Upper lobe of right lung (tissue), 1 donor: ENCODE measurements at regions not wholly inside any gene's neighbourhood (a gene's known extent, or its start where the extent isn't known, plus 50 kb on each side); places are given as distances from the start of the nearest gene placed in this dataset.

Experiments used
- ATAC-seq: fragments of 200-7000 bp; cut with Tn5 transposase; one replicate; pipeline ENCODE4 v1.9.1; 2020; ENCODE audit warnings: mild to moderate bottlenecking, moderate library complexity
- DNase-seq: peaks from one replicate; pipeline ENCODE4 v3.0.0-alpha.2; 2020
- H3K27ac ChIP-seq: fragments of 200-600 bp; one replicate; pipeline ENCODE4 v1.8.0; 2022
- H3K27me3 ChIP-seq: fragments of 200-600 bp; one replicate; pipeline ENCODE4 v1.8.0; 2022; ENCODE audit warnings: mild to moderate bottlenecking
- H3K36me3 ChIP-seq: fragments of 200-600 bp; one replicate; pipeline ENCODE4 v1.8.0; 2022
- H3K4me1 ChIP-seq: fragments of 200-600 bp; one replicate; pipeline ENCODE4 v1.8.0; 2022
- H3K4me3 ChIP-seq: fragments of 200-600 bp; one replicate; pipeline ENCODE4 v1.8.0; 2022; ENCODE audit warnings: mild to moderate bottlenecking
- H3K9me3 ChIP-seq: fragments of 200-600 bp; one replicate; pipeline ENCODE4 v1.8.0; 2022
- intact Hi-C: fragments of 100-400 bp; cut with DNase I; formaldehyde crosslinking; loops from one replicate; pipeline ENCODE4 v1.11.0; 2022
- TF ChIP-seq, protein P1 (sequence below): fragments of 200-600 bp; IDR thresholded peaks from one replicate; pipeline ENCODE4 v1.8.0; 2022; ENCODE audit warnings: antibody characterized with exemption
- donor health status: DM: no; HTN: yes; CAD: no; lungs with severe emphysema.

DNA sequence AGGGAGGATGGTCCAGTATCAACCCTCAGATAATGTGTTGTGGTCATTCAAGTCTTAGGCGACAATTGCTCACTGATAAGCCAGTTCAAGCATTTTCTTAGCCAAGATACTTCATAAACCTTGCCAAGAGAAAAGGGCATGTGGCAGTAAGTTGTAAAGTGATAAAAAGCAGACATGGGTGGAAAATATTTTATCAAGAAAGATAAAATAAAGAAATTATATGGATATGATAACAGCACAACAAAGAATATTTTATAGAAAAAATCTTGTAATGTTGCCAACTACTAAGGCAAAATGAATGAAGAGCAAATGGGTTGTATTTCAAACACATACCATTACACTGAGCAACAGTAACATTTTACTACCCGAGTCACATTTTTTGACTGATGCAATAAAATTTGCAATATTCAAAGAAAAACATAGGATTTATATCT, 217.4 kb upstream of the PITX2 start:
- intact Hi-C loops: no loop called here
- no peak overlapping the region for H3K4me3 ChIP-seq

DNA sequence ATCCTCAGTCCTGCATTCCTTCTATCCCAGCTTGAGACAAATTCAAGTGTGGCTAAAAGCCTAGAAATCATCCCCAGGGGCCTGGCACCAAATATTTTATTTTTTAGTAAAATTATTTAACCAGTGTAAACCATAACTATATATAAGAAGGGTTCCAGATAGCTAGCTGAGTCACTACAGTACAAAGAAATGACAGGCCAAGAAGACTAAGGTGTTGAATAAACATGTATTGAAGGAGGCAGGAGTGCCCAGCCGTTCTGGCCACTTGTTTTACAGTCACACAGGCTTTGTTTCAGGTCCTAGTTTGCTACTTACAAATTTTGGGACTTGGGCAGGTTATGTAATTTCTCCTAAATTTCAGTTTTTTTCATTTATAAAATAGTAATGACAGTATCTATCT, 225.9 kb upstream of the PITX2 start:
- Histone ChIP-seq H3K27ac (no peak overlapping the region), H3K4me3 (no peak overlapping the region), H3K9me3 (no peaks in the 10 kb centered on the region), H3K36me3 (no peaks in the 10 kb centered on the region), H3K27me3 (no peaks in the 10 kb centered on the region), H3K4me1 (no peaks in the 10 kb centered on the region)
- ATAC-seq (no peak), DNase-seq (no peak)
- TF ChIP-seq, protein P1, sequence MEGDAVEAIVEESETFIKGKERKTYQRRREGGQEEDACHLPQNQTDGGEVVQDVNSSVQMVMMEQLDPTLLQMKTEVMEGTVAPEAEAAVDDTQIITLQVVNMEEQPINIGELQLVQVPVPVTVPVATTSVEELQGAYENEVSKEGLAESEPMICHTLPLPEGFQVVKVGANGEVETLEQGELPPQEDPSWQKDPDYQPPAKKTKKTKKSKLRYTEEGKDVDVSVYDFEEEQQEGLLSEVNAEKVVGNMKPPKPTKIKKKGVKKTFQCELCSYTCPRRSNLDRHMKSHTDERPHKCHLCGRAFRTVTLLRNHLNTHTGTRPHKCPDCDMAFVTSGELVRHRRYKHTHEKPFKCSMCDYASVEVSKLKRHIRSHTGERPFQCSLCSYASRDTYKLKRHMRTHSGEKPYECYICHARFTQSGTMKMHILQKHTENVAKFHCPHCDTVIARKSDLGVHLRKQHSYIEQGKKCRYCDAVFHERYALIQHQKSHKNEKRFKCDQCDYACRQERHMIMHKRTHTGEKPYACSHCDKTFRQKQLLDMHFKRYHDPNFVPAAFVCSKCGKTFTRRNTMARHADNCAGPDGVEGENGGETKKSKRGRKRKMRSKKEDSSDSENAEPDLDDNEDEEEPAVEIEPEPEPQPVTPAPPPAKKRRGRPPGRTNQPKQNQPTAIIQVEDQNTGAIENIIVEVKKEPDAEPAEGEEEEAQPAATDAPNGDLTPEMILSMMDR: no peak
- intact Hi-C loops: no loop called here

More for the DNA sequence above, 217.4 kb upstream of the PITX2 start:
- no peaks in the 10 kb centered on the region for H3K36me3 ChIP-seq
- TF ChIP-seq, protein P1: no peak
- DNase-seq (no peak), ATAC-seq (no peak)
- H3K9me3 ChIP-seq: no peaks in the 10 kb centered on the region
- no peaks in the 10 kb centered on the region for H3K4me1 ChIP-seq
- H3K27ac ChIP-seq: no peak overlapping the region
- no peaks in the 10 kb centered on the region for H3K27me3 ChIP-seq

DNA sequence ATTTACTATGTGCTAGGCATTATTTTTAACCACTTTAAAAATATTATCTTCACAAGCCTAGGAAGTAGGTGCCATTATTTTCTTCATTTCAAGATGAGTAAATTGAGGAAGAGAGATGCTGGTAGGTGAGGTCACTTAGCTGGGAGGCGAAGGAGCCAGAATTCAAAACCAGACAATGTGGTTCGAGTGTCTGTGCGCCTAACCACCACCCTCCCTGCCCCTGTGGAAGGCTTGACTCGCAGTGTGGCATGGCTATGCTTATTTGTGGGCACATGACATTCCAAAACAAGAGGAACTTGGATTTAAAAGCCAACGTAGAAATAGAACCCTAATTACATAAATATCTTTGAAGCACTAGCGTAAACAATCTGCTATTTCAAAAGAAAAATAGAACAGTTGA, 226.6 kb upstream of the PITX2 start:
- ATAC-seq (no peak), DNase-seq (no peak)
- Histone ChIP-seq H3K27me3 (no peaks in the 10 kb centered on the region), H3K9me3 (no peaks in the 10 kb centered on the region), H3K4me1 (no peaks in the 10 kb centered on the region), H3K4me3 (no peak overlapping the region), H3K36me3 (no peaks in the 10 kb centered on the region), H3K27ac (no peak overlapping the region)
- TF ChIP-seq, protein P1: no peak
- intact Hi-C loops: no loop called here

DNA sequence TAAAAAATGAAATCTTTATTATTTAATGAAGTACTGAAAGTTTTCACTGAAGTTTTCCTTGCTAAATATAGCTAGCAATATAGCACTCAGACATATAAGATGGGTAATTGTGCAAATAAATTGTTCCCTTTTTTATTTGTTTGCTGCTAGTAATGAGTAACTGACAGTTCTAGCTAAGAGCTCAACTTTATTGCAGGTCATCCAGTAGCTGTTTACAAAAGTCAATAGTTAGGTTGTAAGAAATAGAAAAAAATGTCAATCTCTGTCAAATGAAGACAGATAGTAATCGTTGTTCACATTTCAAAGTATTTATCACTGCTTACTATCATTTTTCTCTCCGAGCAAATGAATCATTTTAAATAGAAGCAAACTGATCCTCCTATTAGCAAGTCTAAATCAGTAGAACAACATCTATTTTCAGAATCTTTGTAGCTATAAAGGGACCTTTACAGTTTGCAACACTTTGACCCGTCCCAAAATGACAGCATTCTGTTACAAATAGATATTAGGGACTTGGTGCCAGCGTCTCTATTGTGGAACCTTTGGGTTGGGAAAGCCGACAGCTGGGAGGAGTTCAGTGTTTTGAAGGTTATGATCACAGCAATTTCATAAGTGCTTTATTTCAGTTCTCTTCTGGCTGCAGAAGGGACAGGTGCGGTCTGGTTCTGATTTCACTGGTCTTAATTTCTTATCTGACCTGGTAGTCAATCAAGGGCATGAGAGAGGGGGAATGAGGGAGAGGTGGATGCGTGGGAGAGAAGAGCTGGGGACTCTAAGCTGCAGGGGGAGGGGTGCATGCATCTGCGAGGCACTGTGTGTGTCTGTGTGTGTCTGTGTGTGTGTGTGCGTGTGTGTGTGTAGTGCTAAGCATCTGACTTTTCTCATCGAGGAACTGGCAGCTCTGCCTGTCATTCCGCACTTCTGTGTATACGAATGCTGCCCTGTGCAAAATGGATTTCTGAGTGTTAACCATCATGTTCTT, 227.9 kb upstream of the PITX2 start:
- intact Hi-C loops: no loop called here
- no peaks in the 10 kb centered on the region for H3K4me1 ChIP-seq
- H3K27ac ChIP-seq: no peak overlapping the region
- H3K9me3 ChIP-seq: no peaks in the 10 kb centered on the region
- no peaks in the 10 kb centered on the region for H3K36me3 ChIP-seq
- no peaks in the 10 kb centered on the region for H3K27me3 ChIP-seq
- H3K4me3 ChIP-seq: no peak overlapping the region
- ATAC-seq: no peak
- TF ChIP-seq, protein P1: no peak
- no peak for DNase-seq

DNA sequence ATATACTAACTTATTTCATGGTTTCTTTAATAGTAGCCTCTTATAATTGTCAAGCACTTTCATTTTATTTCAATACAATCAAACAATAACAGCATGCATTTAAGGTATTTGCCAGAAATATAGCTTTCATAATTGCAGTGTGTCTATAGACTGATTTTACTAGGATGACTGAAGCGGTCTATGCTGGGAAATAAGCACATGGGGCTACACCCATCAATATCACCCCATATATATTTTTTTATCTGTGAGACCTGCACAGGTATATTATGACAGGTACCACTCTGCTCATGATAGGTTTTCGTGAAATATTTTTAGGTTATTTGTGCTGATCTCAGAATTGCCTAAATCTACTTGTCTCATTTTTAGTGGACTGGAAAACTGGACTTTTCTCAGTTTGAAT, 229.1 kb upstream of the PITX2 start:
- no peak for ATAC-seq

More for the DNA sequence above, 229.1 kb upstream of the PITX2 start:
- no peak for DNase-seq
- no peaks in the 10 kb centered on the region for H3K9me3 ChIP-seq
- no peak overlapping the region for H3K4me3 ChIP-seq
- H3K27ac ChIP-seq: no peak overlapping the region
- H3K4me1 ChIP-seq: no peaks in the 10 kb centered on the region
- TF ChIP-seq, protein P1: no peak
- no peaks in the 10 kb centered on the region for H3K36me3 ChIP-seq
- no peaks in the 10 kb centered on the region for H3K27me3 ChIP-seq
- intact Hi-C loops: no loop called here
